Liver (tissue), 8 donors: ENCODE measurements at regions not wholly inside any gene's neighbourhood (a gene's known extent, or its start where the extent isn't known, plus 50 kb on each side); places are given as distances from the start of the nearest gene placed in this dataset.

Experiments used
- DNase-seq: peaks from one replicate; pipeline ENCODE4 v3.0.0-alpha.2; 2017; ENCODE audit warnings: low spot score
- H3K27ac ChIP-seq, 2 donors: one replicate each; pipeline ENCODE4 v1.7.0; 2013; ENCODE audit warnings: inconsistent platforms in 2 of 2, low read length in 2 of 2, control low read depth in 1 of 2, low read depth in 1 of 2, mild to moderate bottlenecking in 1 of 2
- H3K27me3 ChIP-seq, 4 donors: one replicate each; pipeline versions ENCODE4 v1.6.1 to v1.7.0; 2013; ENCODE audit warnings: low read length in 3 of 4, inconsistent platforms in 1 of 4, mild to moderate bottlenecking in 1 of 4, moderate library complexity in 1 of 4; ENCODE audit not compliant: control insufficient read depth in 4 of 4, insufficient read depth in 4 of 4
- H3K36me3 ChIP-seq, 4 donors: one replicate each; pipeline versions ENCODE4 v1.6.1 to v1.7.0; 2013; ENCODE audit warnings: low read length in 3 of 4, mild to moderate bottlenecking in 3 of 4, low read depth in 1 of 4, moderate library complexity in 1 of 4; ENCODE audit not compliant: control insufficient read depth in 4 of 4, insufficient read depth in 3 of 4
- H3K4me1 ChIP-seq, 4 donors: one replicate each; pipeline versions ENCODE4 v1.6.1 to v1.7.0; 2013; ENCODE audit warnings: low read length in 3 of 4, mild to moderate bottlenecking in 3 of 4, moderate library complexity in 1 of 4; ENCODE audit not compliant: control insufficient read depth in 4 of 4, insufficient read depth in 4 of 4
- H3K4me3 ChIP-seq, 3 donors: one replicate each; pipeline versions ENCODE4 v1.6.1 to v1.7.0; 2013; ENCODE audit warnings: low read length in 3 of 3, control low read depth in 1 of 3, low read depth in 1 of 3, mild to moderate bottlenecking in 1 of 3
- H3K9ac ChIP-seq, 2 donors: one replicate each; pipeline ENCODE4 v1.7.0; 2013; ENCODE audit warnings: low read length in 2 of 2, mild to moderate bottlenecking in 2 of 2, moderate library complexity in 2 of 2, control low read depth in 1 of 2, low read depth in 1 of 2
- H3K9me3 ChIP-seq, 4 donors: one replicate each; pipeline versions ENCODE4 v1.6.1 to v1.7.0; 2013; ENCODE audit warnings: low read length in 3 of 4; ENCODE audit not compliant: control insufficient read depth in 4 of 4
- ATF3 ChIP-seq: IDR thresholded peaks from 2 replicates; pipeline ENCODE4 v1.6.1; 2016; ENCODE audit warnings: antibody characterized with exemption
- EGR1 ChIP-seq, 2 donors: IDR thresholded peaks; 2 replicates each; pipeline ENCODE4 v1.6.1; 2016 to 2018; ENCODE audit warnings: antibody characterized with exemption in 2 of 2, low read depth in 2 of 2
- FOXA1 ChIP-seq: IDR thresholded peaks from 2 replicates; pipeline ENCODE4 v1.6.1; 2016; ENCODE audit warnings: antibody characterized with exemption
- GABPA ChIP-seq, 2 donors: IDR thresholded peaks in 1 of 2; conservative IDR thresholded peaks in 1 of 2; 2 replicates each; pipeline ENCODE4 v1.6.1; 2016; ENCODE audit warnings: antibody characterized with exemption in 2 of 2, mild to moderate bottlenecking in 1 of 2, moderate library complexity in 1 of 2
- HNF4A ChIP-seq, 2 donors: conservative IDR thresholded peaks; 2 replicates each; pipeline ENCODE4 v1.6.1; 2016; ENCODE audit warnings: antibody characterized with exemption in 2 of 2, mild to moderate bottlenecking in 2 of 2
- HNF4G ChIP-seq: IDR thresholded peaks from 2 replicates; pipeline ENCODE4 v1.6.1; 2016; ENCODE audit warnings: antibody characterized with exemption
- JUND ChIP-seq, 2 donors: IDR thresholded peaks; 2 replicates each; pipeline ENCODE4 v1.6.1; 2016; ENCODE audit warnings: antibody characterized with exemption in 2 of 2
- NR2F2 ChIP-seq: IDR thresholded peaks from 2 replicates; pipeline ENCODE4 v1.6.1; 2016; ENCODE audit warnings: antibody characterized with exemption
- RAD21 ChIP-seq, 2 donors: IDR thresholded peaks; 2 replicates each; pipeline ENCODE4 v1.6.1; 2016; ENCODE audit warnings: antibody characterized with exemption in 2 of 2, mild to moderate bottlenecking in 2 of 2
- REST ChIP-seq: IDR thresholded peaks from 2 replicates; pipeline ENCODE4 v1.6.1; 2016; ENCODE audit warnings: antibody characterized with exemption, mild to moderate bottlenecking
- RXRA ChIP-seq, 2 donors: IDR thresholded peaks; 2 replicates each; pipeline ENCODE4 v1.6.1; 2017 to 2018; ENCODE audit warnings: antibody characterized with exemption in 2 of 2, mild to moderate bottlenecking in 1 of 2
- SP1 ChIP-seq: IDR thresholded peaks from 2 replicates; pipeline ENCODE4 v1.6.1; 2018; ENCODE audit warnings: antibody characterized with exemption, mild to moderate bottlenecking
- TAF1 ChIP-seq: conservative IDR thresholded peaks from 2 replicates; pipeline ENCODE4 v1.6.1; 2016; ENCODE audit warnings: antibody characterized with exemption, mild to moderate bottlenecking
- YY1 ChIP-seq: IDR thresholded peaks from 2 replicates; pipeline ENCODE4 v1.6.1; 2016; ENCODE audit warnings: antibody characterized with exemption, mild to moderate bottlenecking
- WGBS: extraction: QIAGEN DNeasy Blood & Tissue Kit; methylation state at CpG from one replicate; pipeline ENCODE4 v1.1.7; 2013; 5-methylcytosine and 5-hydroxymethylcytosine counted together
- TF ChIP-seq, protein P1 (sequence below): IDR thresholded peaks from 2 replicates; pipeline ENCODE4 v1.6.1; 2016; ENCODE audit warnings: antibody characterized with exemption
- TF ChIP-seq, protein P2 (sequence below): fragments of 150-350 bp; IDR thresholded peaks from 2 replicates; pipeline ENCODE4 v1.5.1; 2017; ENCODE audit warnings: improper control_type of control experiment, low read depth, low read length; ENCODE audit not compliant: missing input control
- TF ChIP-seq, protein P3 (sequence below): IDR thresholded peaks from 2 replicates; pipeline ENCODE4 v1.6.1; 2016; ENCODE audit warnings: antibody characterized with exemption
- donor health status: healthy.
- donor health status: healthy.
- donor health status: healthy.
- donor health status: healthy.
- donor health status: healthy.

DNA sequence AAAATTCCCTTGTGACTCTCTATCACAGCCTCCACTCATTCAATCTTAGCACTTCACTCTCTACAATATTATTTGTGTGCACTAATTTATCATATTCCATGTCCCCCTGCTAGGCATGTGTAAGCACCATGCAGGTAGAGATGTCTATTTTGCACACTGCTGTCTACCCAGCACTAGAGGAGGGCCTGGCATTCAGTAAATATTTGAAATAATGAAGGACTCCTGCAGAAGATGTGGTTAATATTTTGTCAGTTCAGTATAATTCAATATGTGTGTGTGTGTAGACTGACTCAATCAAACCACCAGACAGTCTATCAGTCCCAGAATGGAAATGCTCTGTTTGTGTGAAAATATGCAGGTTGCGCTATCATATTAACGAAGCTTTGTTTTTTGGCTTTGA is 313.6 kb upstream of the CDH6 start (continued):
- TF ChIP-seq REST: no peak
- TF ChIP-seq JUND (IDR thresholded peaks at IDR 0.05): no peak
- TF ChIP-seq FOXA1: no peak
- TF ChIP-seq NR2F2: no peak
- TF ChIP-seq YY1: no peak

- Histone ChIP-seq H3K9ac (no peak overlapping the region), H3K27ac (no peak overlapping the region), H3K4me1 (no peaks in the 10 kb centered on the region), H3K27me3 (no peaks in the 10 kb centered on the region), H3K9me3 (no peaks in the 10 kb centered on the region), H3K4me3 (no peak overlapping the region), H3K36me3 (no peaks in the 10 kb centered on the region)
- WGBS: 94% methylated on average over 1 of the region's 1 CpG
- DNase-seq: no peak
- TF ChIP-seq SP1 (no peak), HNF4G (no peak), EGR1 (IDR thresholded peaks at IDR 0.05; ENCODE audit: low read depth in 2 of 2) (no peak), RAD21 (IDR thresholded peaks at IDR 0.05) (no peak), HNF4A (conservative IDR thresholded peaks at IDR 0.05) (no peak), JUND (IDR thresholded peaks at IDR 0.05) (no peak), RXRA (IDR thresholded peaks at IDR 0.05) (no peak), YY1 (no peak), NR2F2 (no peak)
- TF ChIP-seq, protein P1, sequence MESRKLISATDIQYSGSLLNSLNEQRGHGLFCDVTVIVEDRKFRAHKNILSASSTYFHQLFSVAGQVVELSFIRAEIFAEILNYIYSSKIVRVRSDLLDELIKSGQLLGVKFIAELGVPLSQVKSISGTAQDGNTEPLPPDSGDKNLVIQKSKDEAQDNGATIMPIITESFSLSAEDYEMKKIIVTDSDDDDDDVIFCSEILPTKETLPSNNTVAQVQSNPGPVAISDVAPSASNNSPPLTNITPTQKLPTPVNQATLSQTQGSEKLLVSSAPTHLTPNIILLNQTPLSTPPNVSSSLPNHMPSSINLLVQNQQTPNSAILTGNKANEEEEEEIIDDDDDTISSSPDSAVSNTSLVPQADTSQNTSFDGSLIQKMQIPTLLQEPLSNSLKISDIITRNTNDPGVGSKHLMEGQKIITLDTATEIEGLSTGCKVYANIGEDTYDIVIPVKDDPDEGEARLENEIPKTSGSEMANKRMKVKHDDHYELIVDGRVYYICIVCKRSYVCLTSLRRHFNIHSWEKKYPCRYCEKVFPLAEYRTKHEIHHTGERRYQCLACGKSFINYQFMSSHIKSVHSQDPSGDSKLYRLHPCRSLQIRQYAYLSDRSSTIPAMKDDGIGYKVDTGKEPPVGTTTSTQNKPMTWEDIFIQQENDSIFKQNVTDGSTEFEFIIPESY: no peak
- TF ChIP-seq, protein P2, sequence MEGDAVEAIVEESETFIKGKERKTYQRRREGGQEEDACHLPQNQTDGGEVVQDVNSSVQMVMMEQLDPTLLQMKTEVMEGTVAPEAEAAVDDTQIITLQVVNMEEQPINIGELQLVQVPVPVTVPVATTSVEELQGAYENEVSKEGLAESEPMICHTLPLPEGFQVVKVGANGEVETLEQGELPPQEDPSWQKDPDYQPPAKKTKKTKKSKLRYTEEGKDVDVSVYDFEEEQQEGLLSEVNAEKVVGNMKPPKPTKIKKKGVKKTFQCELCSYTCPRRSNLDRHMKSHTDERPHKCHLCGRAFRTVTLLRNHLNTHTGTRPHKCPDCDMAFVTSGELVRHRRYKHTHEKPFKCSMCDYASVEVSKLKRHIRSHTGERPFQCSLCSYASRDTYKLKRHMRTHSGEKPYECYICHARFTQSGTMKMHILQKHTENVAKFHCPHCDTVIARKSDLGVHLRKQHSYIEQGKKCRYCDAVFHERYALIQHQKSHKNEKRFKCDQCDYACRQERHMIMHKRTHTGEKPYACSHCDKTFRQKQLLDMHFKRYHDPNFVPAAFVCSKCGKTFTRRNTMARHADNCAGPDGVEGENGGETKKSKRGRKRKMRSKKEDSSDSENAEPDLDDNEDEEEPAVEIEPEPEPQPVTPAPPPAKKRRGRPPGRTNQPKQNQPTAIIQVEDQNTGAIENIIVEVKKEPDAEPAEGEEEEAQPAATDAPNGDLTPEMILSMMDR: no peak
Measured at GRCh38 chr5:30878746-30879145, 314.7 kb upstream of the CDH6 start.

DNA sequence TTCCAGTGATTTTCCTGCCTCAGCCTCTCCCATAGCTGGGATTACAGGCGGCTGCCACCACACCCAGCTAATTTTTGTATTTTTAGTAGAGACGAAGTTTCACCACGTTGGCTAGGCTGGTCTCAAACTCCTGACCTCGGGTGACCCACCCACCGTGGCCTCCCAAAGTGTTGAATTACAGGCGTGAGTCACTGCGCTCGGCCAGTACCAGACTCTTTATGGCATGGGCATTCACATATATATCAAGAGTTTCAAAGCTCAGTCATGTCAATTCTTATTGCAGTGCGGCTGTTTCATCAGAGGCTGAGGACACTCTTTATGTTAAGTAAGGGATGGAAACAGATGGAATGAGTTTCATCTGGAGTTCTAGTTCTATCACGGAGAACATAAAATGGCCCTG is 315.2 kb upstream of the CDH6 start:
- no peaks in the 10 kb centered on the region for H3K27me3 ChIP-seq
- no peak overlapping the region for H3K9ac ChIP-seq
- H3K4me1 ChIP-seq: no peaks in the 10 kb centered on the region
- H3K36me3 ChIP-seq: no peaks in the 10 kb centered on the region
- H3K9me3 ChIP-seq: no peaks in the 10 kb centered on the region
- WGBS: 88% methylated on average over 10 of the region's 10 CpGs
- no peak overlapping the region for H3K4me3 ChIP-seq
- DNase-seq: no peak
- H3K27ac ChIP-seq: no peak overlapping the region
- no peak for TF ChIP-seq ATF3
- no peak for TF ChIP-seq REST
- no peak for TF ChIP-seq GABPA (IDR thresholded peaks at IDR 0.05 in 1 of 2, conservative IDR thresholded peaks at IDR 0.05 in 1 of 2)
- no peak for TF ChIP-seq JUND (IDR thresholded peaks at IDR 0.05)
- TF ChIP-seq, protein P1: no peak
- TF ChIP-seq HNF4G: no peak
- TF ChIP-seq FOXA1: no peak
- no peak for TF ChIP-seq HNF4A (conservative IDR thresholded peaks at IDR 0.05)
- TF ChIP-seq TAF1: no peak
- TF ChIP-seq NR2F2: no peak
- TF ChIP-seq RAD21 (IDR thresholded peaks at IDR 0.05): no peak
- TF ChIP-seq, protein P3, sequence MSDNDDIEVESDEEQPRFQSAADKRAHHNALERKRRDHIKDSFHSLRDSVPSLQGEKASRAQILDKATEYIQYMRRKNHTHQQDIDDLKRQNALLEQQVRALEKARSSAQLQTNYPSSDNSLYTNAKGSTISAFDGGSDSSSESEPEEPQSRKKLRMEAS: no peak
- no peak for TF ChIP-seq RXRA (IDR thresholded peaks at IDR 0.05)
